ENCODE measurements at regions not wholly inside any gene's neighbourhood (a gene's known extent, or its start where the extent isn't known, plus 50 kb on each side); places are given as distances from the start of the nearest gene placed in this dataset.

DNA sequence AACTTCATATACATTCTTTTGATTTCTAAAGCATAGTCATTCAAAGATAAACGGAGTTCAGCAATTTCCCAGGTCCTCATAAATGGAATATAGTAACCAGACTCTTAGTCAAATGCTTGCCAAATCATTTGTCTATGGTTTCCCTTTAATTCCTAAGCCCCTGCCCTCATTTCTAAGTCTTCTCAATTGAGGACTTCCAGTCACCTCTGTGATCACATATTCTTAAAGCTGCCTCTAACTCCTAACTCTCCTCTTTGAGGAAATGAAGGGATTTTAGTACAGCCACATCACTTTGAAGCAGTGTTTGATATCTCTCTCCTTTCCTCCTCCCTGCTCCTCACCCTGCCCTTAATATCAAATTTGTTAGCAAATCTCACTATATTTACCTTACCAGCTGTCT, 58.7 kb downstream of the PLEKHG1 start:
- Histone ChIP-seq H3K4me1 (ENCODE audit: low read depth, poor library complexity, severe bottlenecking) (no peaks in the 10 kb centered on the region), H3K27ac (no peak overlapping the region), H3K36me3 (ENCODE audit: insufficient read depth) (no peaks in the 10 kb centered on the region), H3K27me3 (ENCODE audit: insufficient read depth, low read depth) (no peaks in the 10 kb centered on the region), H2AFZ (ENCODE audit: low read depth) (no peak overlapping the region), H3K9ac (no peak overlapping the region), H3K4me2 (no peak overlapping the region), H4K20me1 (ENCODE audit: insufficient read depth) (no peaks in the 10 kb centered on the region), H3K79me2 (ENCODE audit: insufficient read depth, low read depth) (no peaks in the 10 kb centered on the region), H3K4me3 (IDR thresholded peaks at IDR 0.05; ENCODE audit: insufficient read depth, low read depth, low read length) (no peak overlapping the region)
- TF ChIP-seq, protein P1, sequence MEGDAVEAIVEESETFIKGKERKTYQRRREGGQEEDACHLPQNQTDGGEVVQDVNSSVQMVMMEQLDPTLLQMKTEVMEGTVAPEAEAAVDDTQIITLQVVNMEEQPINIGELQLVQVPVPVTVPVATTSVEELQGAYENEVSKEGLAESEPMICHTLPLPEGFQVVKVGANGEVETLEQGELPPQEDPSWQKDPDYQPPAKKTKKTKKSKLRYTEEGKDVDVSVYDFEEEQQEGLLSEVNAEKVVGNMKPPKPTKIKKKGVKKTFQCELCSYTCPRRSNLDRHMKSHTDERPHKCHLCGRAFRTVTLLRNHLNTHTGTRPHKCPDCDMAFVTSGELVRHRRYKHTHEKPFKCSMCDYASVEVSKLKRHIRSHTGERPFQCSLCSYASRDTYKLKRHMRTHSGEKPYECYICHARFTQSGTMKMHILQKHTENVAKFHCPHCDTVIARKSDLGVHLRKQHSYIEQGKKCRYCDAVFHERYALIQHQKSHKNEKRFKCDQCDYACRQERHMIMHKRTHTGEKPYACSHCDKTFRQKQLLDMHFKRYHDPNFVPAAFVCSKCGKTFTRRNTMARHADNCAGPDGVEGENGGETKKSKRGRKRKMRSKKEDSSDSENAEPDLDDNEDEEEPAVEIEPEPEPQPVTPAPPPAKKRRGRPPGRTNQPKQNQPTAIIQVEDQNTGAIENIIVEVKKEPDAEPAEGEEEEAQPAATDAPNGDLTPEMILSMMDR (conservative IDR thresholded peaks at IDR 0.05; ENCODE audit: low read depth, low read length): no peak

DNA sequence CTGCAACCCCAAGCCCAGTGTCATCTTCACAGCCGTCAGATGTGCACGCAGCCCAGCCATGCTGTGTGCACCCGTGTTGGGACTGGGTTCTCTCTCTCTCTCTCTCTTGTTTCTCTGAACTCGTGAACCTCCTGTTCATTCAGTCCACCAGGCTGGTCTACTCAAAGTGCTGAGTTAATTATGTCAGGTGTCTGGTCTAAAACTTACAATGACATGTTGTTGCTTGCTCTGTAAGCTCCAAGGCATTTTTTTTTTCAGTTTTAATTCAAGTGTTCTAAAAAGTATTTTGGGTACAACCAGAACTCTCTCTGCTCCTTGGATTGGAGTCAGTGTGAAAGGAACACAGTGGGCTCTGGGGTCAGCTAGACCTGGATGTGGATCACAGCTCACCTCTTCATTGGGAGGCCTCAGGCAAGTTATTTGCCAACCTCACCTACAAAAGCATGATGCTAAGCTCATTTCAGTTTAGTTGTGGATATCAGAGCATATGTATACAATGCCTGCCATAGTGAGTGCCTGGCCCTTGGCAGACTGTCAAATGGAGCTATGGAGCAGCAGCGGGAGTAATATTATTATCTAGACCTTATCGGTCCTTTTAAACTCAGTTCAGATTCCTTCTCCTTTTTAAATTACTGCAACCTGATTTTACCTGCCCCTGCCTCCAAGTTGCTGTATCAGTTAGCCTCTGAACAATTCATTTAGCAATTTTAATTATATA, 59.5 kb downstream of the PLEKHG1 start:
- no peaks in the 10 kb centered on the region for H3K36me3 ChIP-seq (ENCODE audit: insufficient read depth)
- H3K4me3 ChIP-seq (IDR thresholded peaks at IDR 0.05; ENCODE audit: insufficient read depth, low read depth, low read length): no peak overlapping the region
- TF ChIP-seq, protein P1 (conservative IDR thresholded peaks at IDR 0.05; ENCODE audit: low read depth, low read length): no peak
- H3K4me1 ChIP-seq (ENCODE audit: low read depth, poor library complexity, severe bottlenecking): no peaks in the 10 kb centered on the region
- no peaks in the 10 kb centered on the region for H3K27me3 ChIP-seq (ENCODE audit: insufficient read depth, low read depth)
- no peak overlapping the region for H2AFZ ChIP-seq (ENCODE audit: low read depth)
- H4K20me1 ChIP-seq (ENCODE audit: insufficient read depth): no peaks in the 10 kb centered on the region
- no peak overlapping the region for H3K9ac ChIP-seq
- no peaks in the 10 kb centered on the region for H3K79me2 ChIP-seq (ENCODE audit: insufficient read depth, low read depth)
- H3K27ac ChIP-seq: no peak overlapping the region
- H3K4me2 ChIP-seq: no peak overlapping the region

DNA sequence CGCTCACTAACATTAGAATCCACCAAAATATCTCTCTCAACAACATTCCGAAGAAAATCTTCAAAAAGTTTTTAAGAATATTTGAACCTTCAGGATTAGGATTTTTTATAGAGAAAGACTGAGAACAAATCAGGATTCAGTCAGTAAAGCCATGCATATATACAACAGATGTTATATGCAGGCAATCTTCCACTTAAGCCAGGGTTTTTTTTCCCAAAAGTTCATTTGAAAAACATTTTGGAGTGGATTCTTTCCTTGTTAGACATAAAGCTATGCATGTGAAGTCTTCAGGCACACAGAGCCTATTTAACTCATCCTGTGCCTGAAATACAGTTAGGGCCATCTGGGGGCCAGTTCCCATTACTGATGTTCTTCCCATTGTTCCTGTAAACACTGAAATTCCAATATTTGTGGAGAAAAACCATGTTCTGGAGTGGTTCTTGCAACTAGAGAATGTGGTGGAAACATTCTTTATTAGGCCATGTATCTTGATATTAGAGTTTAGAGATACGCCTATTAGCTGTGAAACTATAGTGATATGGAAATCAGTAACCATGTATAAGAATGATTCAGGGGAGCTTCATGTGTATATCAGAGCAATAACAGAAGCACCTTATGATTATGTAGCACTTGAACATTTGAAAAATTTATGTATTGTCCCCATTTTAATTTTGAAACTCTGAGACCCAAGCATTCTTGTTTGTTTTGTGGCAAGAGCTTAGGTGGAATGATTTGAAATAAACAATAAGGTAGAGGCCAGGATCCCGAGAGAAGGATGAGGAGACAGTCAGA, 61.7 kb downstream of the PLEKHG1 start:
- Histone ChIP-seq H3K9ac (no peak overlapping the region), H3K27ac (no peak overlapping the region), H3K27me3 (ENCODE audit: insufficient read depth, low read depth) (no peaks in the 10 kb centered on the region), H2AFZ (ENCODE audit: low read depth) (no peak overlapping the region), H3K4me3 (IDR thresholded peaks at IDR 0.05; ENCODE audit: insufficient read depth, low read depth, low read length) (no peak overlapping the region), H3K4me2 (no peak overlapping the region), H3K79me2 (ENCODE audit: insufficient read depth, low read depth) (no peaks in the 10 kb centered on the region), H4K20me1 (ENCODE audit: insufficient read depth) (no peaks in the 10 kb centered on the region), H3K4me1 (ENCODE audit: low read depth, poor library complexity, severe bottlenecking) (no peaks in the 10 kb centered on the region), H3K36me3 (ENCODE audit: insufficient read depth) (no peaks in the 10 kb centered on the region)
- TF ChIP-seq, protein P1 (conservative IDR thresholded peaks at IDR 0.05; ENCODE audit: low read depth, low read length): no peak

DNA sequence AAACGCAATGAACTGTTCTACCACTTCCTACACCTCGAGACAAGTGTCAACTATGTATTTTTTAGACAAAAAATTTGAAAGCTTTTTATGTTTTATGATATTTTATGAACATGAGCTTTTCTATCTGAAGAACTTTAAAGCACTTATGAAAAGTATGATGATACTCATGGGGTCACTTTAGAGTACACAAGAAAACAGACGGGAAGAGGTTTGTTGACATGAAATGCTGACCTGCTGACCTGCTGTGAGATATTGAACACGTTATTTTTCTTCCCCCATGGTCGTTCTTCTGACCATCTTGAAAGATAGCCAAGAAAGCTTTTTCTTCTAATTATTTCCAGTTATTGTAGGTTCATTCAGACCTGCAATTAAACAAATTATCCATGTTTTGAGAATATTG, 63.1 kb downstream of the PLEKHG1 start:
- Histone ChIP-seq H3K9ac (no peak overlapping the region), H3K4me3 (IDR thresholded peaks at IDR 0.05; ENCODE audit: insufficient read depth, low read depth, low read length) (no peak overlapping the region), H4K20me1 (ENCODE audit: insufficient read depth) (no peaks in the 10 kb centered on the region), H3K79me2 (ENCODE audit: insufficient read depth, low read depth) (no peaks in the 10 kb centered on the region), H3K27ac (no peak overlapping the region), H3K4me1 (ENCODE audit: low read depth, poor library complexity, severe bottlenecking) (no peaks in the 10 kb centered on the region), H2AFZ (ENCODE audit: low read depth) (no peak overlapping the region), H3K4me2 (no peak overlapping the region), H3K36me3 (ENCODE audit: insufficient read depth) (no peaks in the 10 kb centered on the region), H3K27me3 (ENCODE audit: insufficient read depth, low read depth) (no peaks in the 10 kb centered on the region)
- TF ChIP-seq, protein P1 (conservative IDR thresholded peaks at IDR 0.05; ENCODE audit: low read depth, low read length): no peak

Data from KMS-11 (cell line).